ENCODE measurements at regions not wholly inside any gene's neighbourhood (a gene's known extent, or its start where the extent isn't known, plus 50 kb on each side); places are given as distances from the start of the nearest gene placed in this dataset.

DNA sequence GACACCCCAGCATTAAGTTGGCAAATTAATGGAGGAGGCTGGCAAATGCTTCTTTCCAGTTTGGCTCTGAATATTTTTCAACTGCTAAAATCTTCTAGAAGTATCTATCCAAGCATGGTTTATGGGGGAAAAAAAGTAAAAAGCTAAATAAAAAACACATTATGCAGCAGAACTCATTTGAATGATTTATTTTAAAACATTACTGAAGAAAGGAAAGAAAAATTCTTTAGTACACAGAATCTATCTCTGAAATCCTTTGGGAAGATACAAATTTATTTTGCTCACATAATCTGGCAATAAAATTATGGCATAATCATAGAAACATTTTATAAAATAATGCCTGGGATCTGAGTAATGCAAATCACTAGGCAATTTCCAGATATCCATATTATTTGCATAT, 328.1 kb upstream of the MON1B start:
- TF ChIP-seq SIN3A (IDR thresholded peaks at IDR 0.05; ENCODE audit: borderline replicate concordance, insufficient read depth, low read length) (no peak), FOXP2 (optimal IDR thresholded peaks at IDR 0.05; ENCODE audit: borderline replicate concordance, extremely low read depth, extremely low read length, insufficient read depth) (no peak), POLR2AphosphoS5 (IDR thresholded peaks at IDR 0.05; ENCODE audit: low read depth, low read length) (no peak), TAF1 (IDR thresholded peaks at IDR 0.05; ENCODE audit: borderline replicate concordance, insufficient read depth, low read length) (no peak)
- TF ChIP-seq, protein P1, sequence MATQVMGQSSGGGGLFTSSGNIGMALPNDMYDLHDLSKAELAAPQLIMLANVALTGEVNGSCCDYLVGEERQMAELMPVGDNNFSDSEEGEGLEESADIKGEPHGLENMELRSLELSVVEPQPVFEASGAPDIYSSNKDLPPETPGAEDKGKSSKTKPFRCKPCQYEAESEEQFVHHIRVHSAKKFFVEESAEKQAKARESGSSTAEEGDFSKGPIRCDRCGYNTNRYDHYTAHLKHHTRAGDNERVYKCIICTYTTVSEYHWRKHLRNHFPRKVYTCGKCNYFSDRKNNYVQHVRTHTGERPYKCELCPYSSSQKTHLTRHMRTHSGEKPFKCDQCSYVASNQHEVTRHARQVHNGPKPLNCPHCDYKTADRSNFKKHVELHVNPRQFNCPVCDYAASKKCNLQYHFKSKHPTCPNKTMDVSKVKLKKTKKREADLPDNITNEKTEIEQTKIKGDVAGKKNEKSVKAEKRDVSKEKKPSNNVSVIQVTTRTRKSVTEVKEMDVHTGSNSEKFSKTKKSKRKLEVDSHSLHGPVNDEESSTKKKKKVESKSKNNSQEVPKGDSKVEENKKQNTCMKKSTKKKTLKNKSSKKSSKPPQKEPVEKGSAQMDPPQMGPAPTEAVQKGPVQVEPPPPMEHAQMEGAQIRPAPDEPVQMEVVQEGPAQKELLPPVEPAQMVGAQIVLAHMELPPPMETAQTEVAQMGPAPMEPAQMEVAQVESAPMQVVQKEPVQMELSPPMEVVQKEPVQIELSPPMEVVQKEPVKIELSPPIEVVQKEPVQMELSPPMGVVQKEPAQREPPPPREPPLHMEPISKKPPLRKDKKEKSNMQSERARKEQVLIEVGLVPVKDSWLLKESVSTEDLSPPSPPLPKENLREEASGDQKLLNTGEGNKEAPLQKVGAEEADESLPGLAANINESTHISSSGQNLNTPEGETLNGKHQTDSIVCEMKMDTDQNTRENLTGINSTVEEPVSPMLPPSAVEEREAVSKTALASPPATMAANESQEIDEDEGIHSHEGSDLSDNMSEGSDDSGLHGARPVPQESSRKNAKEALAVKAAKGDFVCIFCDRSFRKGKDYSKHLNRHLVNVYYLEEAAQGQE (IDR thresholded peaks at IDR 0.05; ENCODE audit: insufficient read depth in 1 of 2, low read depth in 2 of 2, low read length in 2 of 2), result no peak

DNA sequence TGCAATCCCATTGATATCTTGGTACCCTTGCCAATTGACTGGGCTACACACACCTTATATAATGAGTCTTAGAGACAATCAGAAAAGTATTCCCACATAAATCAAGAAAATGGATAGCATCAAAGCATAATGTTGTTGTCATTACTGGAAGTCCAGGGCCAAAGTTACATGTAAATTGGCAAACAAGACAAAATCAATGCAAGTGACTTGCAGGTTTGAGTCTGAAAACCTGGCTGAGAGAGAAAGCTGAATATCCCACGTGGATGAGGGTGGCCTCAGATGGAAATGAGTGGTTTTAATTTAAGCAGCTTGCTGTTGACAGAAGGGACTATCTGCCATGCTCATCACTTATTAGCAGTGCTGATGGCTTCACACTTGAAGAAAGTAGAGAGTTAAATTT, 324.0 kb upstream of the MON1B start:
- no peak for TF ChIP-seq SIN3A (IDR thresholded peaks at IDR 0.05; ENCODE audit: borderline replicate concordance, insufficient read depth, low read length)
- no peak for TF ChIP-seq FOXP2 (optimal IDR thresholded peaks at IDR 0.05; ENCODE audit: borderline replicate concordance, extremely low read depth, extremely low read length, insufficient read depth)
- no peak for TF ChIP-seq TAF1 (IDR thresholded peaks at IDR 0.05; ENCODE audit: borderline replicate concordance, insufficient read depth, low read length)

DNA sequence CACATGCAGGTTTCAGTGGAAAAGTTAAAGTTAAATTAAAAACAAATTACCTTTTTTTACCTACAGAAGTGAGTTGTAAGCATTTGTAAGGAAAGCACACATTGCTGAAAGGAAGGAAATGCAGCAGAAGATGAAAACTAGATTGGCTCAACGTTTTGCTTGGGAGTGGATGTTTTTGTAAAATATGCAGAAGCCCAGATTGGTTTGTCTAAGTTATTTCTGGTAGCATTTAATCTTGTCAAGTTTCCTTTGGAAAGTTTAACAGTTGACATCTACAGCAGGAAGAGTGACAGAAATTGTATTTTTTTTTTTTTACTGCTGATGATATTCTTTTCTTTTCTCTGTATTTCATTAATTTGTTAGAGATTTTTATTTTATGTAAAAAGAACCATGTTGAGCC, 315.1 kb upstream of the MON1B start:
- no peak for TF ChIP-seq TAF1 (IDR thresholded peaks at IDR 0.05; ENCODE audit: borderline replicate concordance, insufficient read depth, low read length)
- no peak for TF ChIP-seq FOXP2 (optimal IDR thresholded peaks at IDR 0.05; ENCODE audit: borderline replicate concordance, extremely low read depth, extremely low read length, insufficient read depth)
- no peak for TF ChIP-seq POLR2AphosphoS5 (IDR thresholded peaks at IDR 0.05; ENCODE audit: low read depth, low read length)
- TF ChIP-seq, protein P1 (IDR thresholded peaks at IDR 0.05; ENCODE audit: insufficient read depth in 1 of 2, low read depth in 2 of 2, low read length in 2 of 2), result no peak
- no peak for TF ChIP-seq SIN3A (IDR thresholded peaks at IDR 0.05; ENCODE audit: borderline replicate concordance, insufficient read depth, low read length)

DNA sequence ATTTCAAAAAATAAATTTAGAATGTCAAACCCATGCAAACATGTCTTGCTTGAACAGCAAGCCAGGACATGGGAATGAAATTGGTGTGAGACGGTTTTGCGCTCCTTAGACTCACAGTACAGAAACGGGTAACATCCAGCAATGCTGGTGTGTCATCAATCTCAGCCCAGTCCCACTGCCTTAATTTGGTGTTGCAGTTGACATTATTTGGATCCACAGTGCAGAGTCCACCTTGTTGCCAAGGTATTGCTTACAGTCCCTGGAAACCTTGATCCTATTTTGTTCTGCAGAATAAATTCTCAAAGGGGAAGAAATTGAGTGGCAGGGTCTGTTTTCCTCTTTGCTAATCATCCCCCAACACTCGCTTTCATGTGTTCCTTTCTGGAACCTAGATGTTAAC, 311.6 kb upstream of the MON1B start:
- TF ChIP-seq, protein P1 (IDR thresholded peaks at IDR 0.05; ENCODE audit: insufficient read depth in 1 of 2, low read depth in 2 of 2, low read length in 2 of 2), result no peak
- no peak for TF ChIP-seq TAF1 (IDR thresholded peaks at IDR 0.05; ENCODE audit: borderline replicate concordance, insufficient read depth, low read length)
- no peak for TF ChIP-seq POLR2AphosphoS5 (IDR thresholded peaks at IDR 0.05; ENCODE audit: low read depth, low read length)
- TF ChIP-seq FOXP2 (optimal IDR thresholded peaks at IDR 0.05; ENCODE audit: borderline replicate concordance, extremely low read depth, extremely low read length, insufficient read depth), result no peak
- no peak for TF ChIP-seq SIN3A (IDR thresholded peaks at IDR 0.05; ENCODE audit: borderline replicate concordance, insufficient read depth, low read length)

DNA sequence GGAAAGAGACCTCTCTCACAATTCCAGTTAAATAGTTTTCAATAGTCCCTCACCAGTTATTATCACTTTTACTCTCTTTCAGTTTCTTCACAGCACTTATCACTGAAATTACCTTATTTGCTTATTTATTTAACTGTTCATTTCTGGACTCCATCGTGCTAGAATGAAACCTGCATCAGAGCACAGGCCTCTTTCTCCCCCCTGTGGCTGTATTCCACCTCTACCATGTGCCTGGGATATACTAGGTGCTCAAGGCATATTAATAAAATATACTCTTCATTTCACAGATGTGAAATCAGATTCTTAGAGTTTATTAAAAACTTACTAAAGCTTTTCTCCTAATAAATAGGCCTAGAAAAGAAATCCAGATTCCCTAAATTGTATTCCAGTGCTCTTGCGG, 308.9 kb upstream of the MON1B start:
- TF ChIP-seq, protein P1 (IDR thresholded peaks at IDR 0.05; ENCODE audit: insufficient read depth in 1 of 2, low read depth in 2 of 2, low read length in 2 of 2), result no peak
- TF ChIP-seq FOXP2 (optimal IDR thresholded peaks at IDR 0.05; ENCODE audit: borderline replicate concordance, extremely low read depth, extremely low read length, insufficient read depth), result no peak
- TF ChIP-seq POLR2AphosphoS5 (IDR thresholded peaks at IDR 0.05; ENCODE audit: low read depth, low read length), result no peak
- TF ChIP-seq TAF1 (IDR thresholded peaks at IDR 0.05; ENCODE audit: borderline replicate concordance, insufficient read depth, low read length), result no peak
- TF ChIP-seq SIN3A (IDR thresholded peaks at IDR 0.05; ENCODE audit: borderline replicate concordance, insufficient read depth, low read length), result no peak
